ENCODE measurements at regions not wholly inside any gene's neighbourhood (a gene's known extent, or its start where the extent isn't known, plus 50 kb on each side); places are given as distances from the start of the nearest gene placed in this dataset. TPM values are rescaled to one million over a fixed set of nuclear protein-coding genes. Genes with fewer than 3 reads are reported as not detected.
"Not testable (repeated sequence)": the region's sequence is repeated elsewhere in the genome, so short reads cannot be mapped to it uniquely, and the experiment has no call there.

- not testable (repeated sequence) for H3K9me3 ChIP-seq (ENCODE audit: control insufficient read depth, insufficient read depth, low read length); DNase-seq (ENCODE audit: low read depth in 4 of 6, low spot score in 6 of 6); H3K27ac ChIP-seq (ENCODE audit: low read depth, low read length); H3K27me3 ChIP-seq (ENCODE audit: control insufficient read depth, insufficient read depth, low read length); H3K36me3 ChIP-seq (ENCODE audit: control insufficient read depth, insufficient read depth, low read length); H3K4me3 ChIP-seq (ENCODE audit: low read depth, low read length); H3K4me1 ChIP-seq (ENCODE audit: control insufficient read depth, insufficient read depth, low read length)
- no CpG with 5 or more reads among the region's 27 CpGs for WGBS (ENCODE audit: insufficient coverage)
Measured at GRCh38 chr21:6140467-6141137, 4380.8 kb upstream of the TPTE start.

- no CpG with 5 or more reads among the region's 14 CpGs for WGBS (ENCODE audit: insufficient coverage)
Measured at GRCh38 chr21:6141138-6141474, 4380.3 kb upstream of the TPTE start.

GRCh38 chr21:6153154-6153553 lies 4368.2 kb upstream of the TPTE start:
- not testable (repeated sequence) for H3K27ac ChIP-seq (ENCODE audit: low read depth, low read length); H3K27me3 ChIP-seq (ENCODE audit: control insufficient read depth, insufficient read depth, low read length); H3K9me3 ChIP-seq (ENCODE audit: control insufficient read depth, insufficient read depth, low read length); H3K36me3 ChIP-seq (ENCODE audit: control insufficient read depth, insufficient read depth, low read length); DNase-seq (ENCODE audit: low read depth in 4 of 6, low spot score in 6 of 6); H3K4me1 ChIP-seq (ENCODE audit: control insufficient read depth, insufficient read depth, low read length); H3K4me3 ChIP-seq (ENCODE audit: low read depth, low read length)
- no CpG with 5 or more reads among the region's 4 CpGs for WGBS (ENCODE audit: insufficient coverage)

More at GRCh38 chr21:6141138-6141474, 4380.3 kb upstream of the TPTE start:
- not testable (repeated sequence) for H3K4me3 ChIP-seq (ENCODE audit: low read depth, low read length); DNase-seq (ENCODE audit: low read depth in 4 of 6, low spot score in 6 of 6); H3K36me3 ChIP-seq (ENCODE audit: control insufficient read depth, insufficient read depth, low read length); H3K4me1 ChIP-seq (ENCODE audit: control insufficient read depth, insufficient read depth, low read length); H3K27ac ChIP-seq (ENCODE audit: low read depth, low read length); H3K27me3 ChIP-seq (ENCODE audit: control insufficient read depth, insufficient read depth, low read length); H3K9me3 ChIP-seq (ENCODE audit: control insufficient read depth, insufficient read depth, low read length)

- H3K27me3 ChIP-seq (ENCODE audit: control insufficient read depth, insufficient read depth, low read length); H3K36me3 ChIP-seq (ENCODE audit: control insufficient read depth, insufficient read depth, low read length); H3K4me1 ChIP-seq (ENCODE audit: control insufficient read depth, insufficient read depth, low read length); H3K4me3 ChIP-seq (ENCODE audit: low read depth, low read length); DNase-seq (ENCODE audit: low read depth in 4 of 6, low spot score in 6 of 6); H3K27ac ChIP-seq (ENCODE audit: low read depth, low read length); H3K9me3 ChIP-seq (ENCODE audit: control insufficient read depth, insufficient read depth, low read length): not testable (repeated sequence)
- no CpG with 5 or more reads among the region's 30 CpGs for WGBS (ENCODE audit: insufficient coverage)
Measured at GRCh38 chr21:6154524-6155320, 4366.7 kb upstream of the TPTE start.

- not testable (repeated sequence) for H3K4me1 ChIP-seq (ENCODE audit: control insufficient read depth, insufficient read depth, low read length); H3K9me3 ChIP-seq (ENCODE audit: control insufficient read depth, insufficient read depth, low read length); DNase-seq (ENCODE audit: low read depth in 4 of 6, low spot score in 6 of 6); H3K27ac ChIP-seq (ENCODE audit: low read depth, low read length); H3K27me3 ChIP-seq (ENCODE audit: control insufficient read depth, insufficient read depth, low read length); H3K4me3 ChIP-seq (ENCODE audit: low read depth, low read length); H3K36me3 ChIP-seq (ENCODE audit: control insufficient read depth, insufficient read depth, low read length)
- no CpG with 5 or more reads among the region's 27 CpGs for WGBS (ENCODE audit: insufficient coverage)
Measured at GRCh38 chr21:6156712-6157389, 4364.5 kb upstream of the TPTE start.

- H3K27ac ChIP-seq (ENCODE audit: low read depth, low read length); H3K36me3 ChIP-seq (ENCODE audit: control insufficient read depth, insufficient read depth, low read length); H3K4me1 ChIP-seq (ENCODE audit: control insufficient read depth, insufficient read depth, low read length); H3K27me3 ChIP-seq (ENCODE audit: control insufficient read depth, insufficient read depth, low read length); H3K4me3 ChIP-seq (ENCODE audit: low read depth, low read length); H3K9me3 ChIP-seq (ENCODE audit: control insufficient read depth, insufficient read depth, low read length); DNase-seq (ENCODE audit: low read depth in 4 of 6, low spot score in 6 of 6): not testable (repeated sequence)
- WGBS (ENCODE audit: insufficient coverage): no CpG with 5 or more reads among the region's 11 CpGs
Measured at GRCh38 chr21:6157515-6157914, 4363.9 kb upstream of the TPTE start.

GRCh38 chr21:6158171-6158570 lies 4363.2 kb upstream of the TPTE start:
- not testable (repeated sequence) for H3K36me3 ChIP-seq (ENCODE audit: control insufficient read depth, insufficient read depth, low read length); DNase-seq (ENCODE audit: low read depth in 4 of 6, low spot score in 6 of 6); H3K4me1 ChIP-seq (ENCODE audit: control insufficient read depth, insufficient read depth, low read length); H3K27ac ChIP-seq (ENCODE audit: low read depth, low read length); H3K9me3 ChIP-seq (ENCODE audit: control insufficient read depth, insufficient read depth, low read length); H3K27me3 ChIP-seq (ENCODE audit: control insufficient read depth, insufficient read depth, low read length); H3K4me3 ChIP-seq (ENCODE audit: low read depth, low read length)
- WGBS (ENCODE audit: insufficient coverage): no CpG with 5 or more reads among the region's 9 CpGs

Small RNAs in the stretch of these regions (small RNA-seq; reads per million reads assigned to genes)
- gene CU639417.2 (ENCODE audit: low replicate concordance): not detected

Data from spinal cord (tissue), 10 donors.